ENCODE measurements at regions not wholly inside any gene's neighbourhood (a gene's known extent, or its start where the extent isn't known, plus 50 kb on each side); places are given as distances from the start of the nearest gene placed in this dataset.

GRCh38 chr20:57835588-57836455 lies 126.0 kb upstream of the PMEPA1 start:
- H3K4me1 ChIP-seq (ENCODE audit: insufficient read depth, low read length), result no peaks in the 10 kb centered on the region
- DNase-seq (no peak), ATAC-seq (no peak)
- H3K27me3 ChIP-seq (ENCODE audit: low read length), result no peaks in the 10 kb centered on the region
- no peaks in the 10 kb centered on the region for H3K36me3 ChIP-seq (ENCODE audit: low read depth, low read length)
- no peaks in the 10 kb centered on the region for H3F3A ChIP-seq (ENCODE audit: low read length, unreplicated experiment)
- no peak overlapping the region for H3K4me3 ChIP-seq (ENCODE audit: low read length)
- intact Hi-C loops (cut with micrococcal nuclease), result no loop called here
- no peaks in the 10 kb centered on the region for H3K9me2 ChIP-seq (replicated peaks; ENCODE audit: low read length)
- H3K79me2 ChIP-seq (ENCODE audit: low read length), result no peaks in the 10 kb centered on the region
- ChIA-PET POLR2A (ENCODE audit: unreplicated experiment) (no interaction called here), CTCF (no interaction called here)
- no TSS peak for BruUV-seq (replicated peaks)
- H3K9me3 ChIP-seq (ENCODE audit: low read length), result no peaks in the 10 kb centered on the region
- H3K4me2 ChIP-seq (ENCODE audit: low read length), result no peak overlapping the region
- TF ChIP-seq EZH2 (IDR thresholded peaks at IDR 0.05; ENCODE audit: low read length, unreplicated experiment), result no peak
- TF ChIP-seq EZH2phosphoT487 (IDR thresholded peaks at IDR 0.05; ENCODE audit: borderline replicate concordance, low read length), result no peak
- TF ChIP-seq, protein P1, sequence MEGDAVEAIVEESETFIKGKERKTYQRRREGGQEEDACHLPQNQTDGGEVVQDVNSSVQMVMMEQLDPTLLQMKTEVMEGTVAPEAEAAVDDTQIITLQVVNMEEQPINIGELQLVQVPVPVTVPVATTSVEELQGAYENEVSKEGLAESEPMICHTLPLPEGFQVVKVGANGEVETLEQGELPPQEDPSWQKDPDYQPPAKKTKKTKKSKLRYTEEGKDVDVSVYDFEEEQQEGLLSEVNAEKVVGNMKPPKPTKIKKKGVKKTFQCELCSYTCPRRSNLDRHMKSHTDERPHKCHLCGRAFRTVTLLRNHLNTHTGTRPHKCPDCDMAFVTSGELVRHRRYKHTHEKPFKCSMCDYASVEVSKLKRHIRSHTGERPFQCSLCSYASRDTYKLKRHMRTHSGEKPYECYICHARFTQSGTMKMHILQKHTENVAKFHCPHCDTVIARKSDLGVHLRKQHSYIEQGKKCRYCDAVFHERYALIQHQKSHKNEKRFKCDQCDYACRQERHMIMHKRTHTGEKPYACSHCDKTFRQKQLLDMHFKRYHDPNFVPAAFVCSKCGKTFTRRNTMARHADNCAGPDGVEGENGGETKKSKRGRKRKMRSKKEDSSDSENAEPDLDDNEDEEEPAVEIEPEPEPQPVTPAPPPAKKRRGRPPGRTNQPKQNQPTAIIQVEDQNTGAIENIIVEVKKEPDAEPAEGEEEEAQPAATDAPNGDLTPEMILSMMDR (conservative IDR thresholded peaks at IDR 0.05; ENCODE audit: low read depth, low read length), result no peak
- H2AFZ ChIP-seq (ENCODE audit: low read length), result no peak overlapping the region
- H3K27ac ChIP-seq (ENCODE audit: low read length), result no peak overlapping the region
- no peak overlapping the region for H3K9ac ChIP-seq (ENCODE audit: low read length)
- H4K20me1 ChIP-seq (ENCODE audit: low read length), result no peaks in the 10 kb centered on the region

GRCh38 chr20:57835074-57835452 lies 125.2 kb upstream of the PMEPA1 start:
- no peaks in the 10 kb centered on the region for H3K27me3 ChIP-seq (ENCODE audit: low read length)
- TF ChIP-seq EZH2phosphoT487 (IDR thresholded peaks at IDR 0.05; ENCODE audit: borderline replicate concordance, low read length) (no peak), EZH2 (IDR thresholded peaks at IDR 0.05; ENCODE audit: low read length, unreplicated experiment) (no peak)
- TF ChIP-seq, protein P1 (conservative IDR thresholded peaks at IDR 0.05; ENCODE audit: low read depth, low read length), result no peak
- CTCF ChIA-PET, result no interaction called here

More at GRCh38 chr20:57835074-57835452, 125.2 kb upstream of the PMEPA1 start:
- H3K79me2 ChIP-seq (ENCODE audit: low read length), result no peaks in the 10 kb centered on the region
- POLR2A ChIA-PET (ENCODE audit: unreplicated experiment), result no interaction called here
- H3K36me3 ChIP-seq (ENCODE audit: low read depth, low read length), result no peaks in the 10 kb centered on the region
- no peak overlapping the region for H3K27ac ChIP-seq (ENCODE audit: low read length)
- H3K9ac ChIP-seq (ENCODE audit: low read length), result no peak overlapping the region
- no peak overlapping the region for H3K4me2 ChIP-seq (ENCODE audit: low read length)
- no peak for ATAC-seq
- no peaks in the 10 kb centered on the region for H3K9me3 ChIP-seq (ENCODE audit: low read length)
- H4K20me1 ChIP-seq (ENCODE audit: low read length), result no peaks in the 10 kb centered on the region
- intact Hi-C loops (cut with micrococcal nuclease), result no loop called here
- no peaks in the 10 kb centered on the region for H3F3A ChIP-seq (ENCODE audit: low read length, unreplicated experiment)
- no peaks in the 10 kb centered on the region for H3K9me2 ChIP-seq (replicated peaks; ENCODE audit: low read length)
- H3K4me1 ChIP-seq (ENCODE audit: insufficient read depth, low read length), result no peaks in the 10 kb centered on the region
- no peak overlapping the region for H2AFZ ChIP-seq (ENCODE audit: low read length)
- no peak overlapping the region for H3K4me3 ChIP-seq (ENCODE audit: low read length)
- DNase-seq, result no peak
- BruUV-seq (replicated peaks), result no TSS peak
